ENCODE measurements at regions not wholly inside any gene's neighbourhood (a gene's known extent, or its start where the extent isn't known, plus 50 kb on each side); places are given as distances from the start of the nearest gene placed in this dataset.
A peak's percentile ranks its signal among the peaks of the same experiment; 100 is the strongest.
"Not testable (repeated sequence)": the region's sequence is repeated elsewhere in the genome, so short reads cannot be mapped to it uniquely, and the experiment has no call there.

- DNase-seq (ENCODE audit: low read depth) = peak; percentile 5
Observed at GRCh38 chr4:103499094-103499493, 220.7 kb downstream of the TACR3 start.

- DNase-seq (ENCODE audit: low read depth) = peak; percentile 83
Observed at GRCh38 chr4:103498161-103499070, 221.4 kb downstream of the TACR3 start.

- DNase-seq (ENCODE audit: low read depth) = peak; percentile 12
Observed at GRCh38 chr4:103497692-103498091, 222.1 kb downstream of the TACR3 start.

GRCh38 chr4:103496800-103497199, 223.0 kb downstream of the TACR3 start:
- no peak for DNase-seq (ENCODE audit: low read depth)

GRCh38 chr4:103493450-103494159, 226.2 kb downstream of the TACR3 start:
- DNase-seq (ENCODE audit: low read depth) = no peak

- not testable (repeated sequence) for DNase-seq (ENCODE audit: low read depth)
Observed at GRCh38 chr4:103485296-103485695, 234.5 kb downstream of the TACR3 start.

GRCh38 chr4:103484521-103484920, 235.3 kb downstream of the TACR3 start:
- DNase-seq (ENCODE audit: low read depth) = no peak

- DNase-seq (ENCODE audit: low read depth) = no peak
Observed at GRCh38 chr4:103482893-103483292, 236.9 kb downstream of the TACR3 start.

- no peak for DNase-seq (ENCODE audit: low read depth)
Observed at GRCh38 chr4:103482471-103482870, 237.3 kb downstream of the TACR3 start.

GRCh38 chr4:103478734-103479133, 241.1 kb downstream of the TACR3 start:
- peak; percentile 7 for DNase-seq (ENCODE audit: low read depth)

- no peak for DNase-seq (ENCODE audit: low read depth)
Observed at GRCh38 chr4:103478210-103478609, 241.6 kb downstream of the TACR3 start.

- DNase-seq (ENCODE audit: low read depth) = no peak
Observed at GRCh38 chr4:103457566-103457965, 259.4 kb upstream of the CENPE start.

GRCh38 chr4:103451341-103451740, 253.2 kb upstream of the CENPE start:
- DNase-seq (ENCODE audit: low read depth) = no peak

GRCh38 chr4:103450693-103451092, 252.6 kb upstream of the CENPE start:
- DNase-seq (ENCODE audit: low read depth) = no peak

- no peak for DNase-seq (ENCODE audit: low read depth)
Observed at GRCh38 chr4:103449296-103450023, 251.3 kb upstream of the CENPE start.

- DNase-seq (ENCODE audit: low read depth) = no peak
Observed at GRCh38 chr4:103445377-103445776, 247.2 kb upstream of the CENPE start.

- peak; percentile 44 for DNase-seq (ENCODE audit: low read depth)
Observed at GRCh38 chr4:103443324-103443723, 245.2 kb upstream of the CENPE start.

GRCh38 chr4:103429283-103429682, 231.1 kb upstream of the CENPE start:
- DNase-seq (ENCODE audit: low read depth) = no peak

GRCh38 chr4:103425406-103425805, 227.3 kb upstream of the CENPE start:
- DNase-seq (ENCODE audit: low read depth) = no peak

GRCh38 chr4:103424853-103425252, 226.7 kb upstream of the CENPE start:
- DNase-seq (ENCODE audit: low read depth) = peak; percentile 5

GRCh38 chr4:103423261-103423660, 225.1 kb upstream of the CENPE start:
- DNase-seq (ENCODE audit: low read depth) = no peak
